ENCODE measurements at regions not wholly inside any gene's neighbourhood (a gene's known extent, or its start where the extent isn't known, plus 50 kb on each side); places are given as distances from the start of the nearest gene placed in this dataset.

DNA sequence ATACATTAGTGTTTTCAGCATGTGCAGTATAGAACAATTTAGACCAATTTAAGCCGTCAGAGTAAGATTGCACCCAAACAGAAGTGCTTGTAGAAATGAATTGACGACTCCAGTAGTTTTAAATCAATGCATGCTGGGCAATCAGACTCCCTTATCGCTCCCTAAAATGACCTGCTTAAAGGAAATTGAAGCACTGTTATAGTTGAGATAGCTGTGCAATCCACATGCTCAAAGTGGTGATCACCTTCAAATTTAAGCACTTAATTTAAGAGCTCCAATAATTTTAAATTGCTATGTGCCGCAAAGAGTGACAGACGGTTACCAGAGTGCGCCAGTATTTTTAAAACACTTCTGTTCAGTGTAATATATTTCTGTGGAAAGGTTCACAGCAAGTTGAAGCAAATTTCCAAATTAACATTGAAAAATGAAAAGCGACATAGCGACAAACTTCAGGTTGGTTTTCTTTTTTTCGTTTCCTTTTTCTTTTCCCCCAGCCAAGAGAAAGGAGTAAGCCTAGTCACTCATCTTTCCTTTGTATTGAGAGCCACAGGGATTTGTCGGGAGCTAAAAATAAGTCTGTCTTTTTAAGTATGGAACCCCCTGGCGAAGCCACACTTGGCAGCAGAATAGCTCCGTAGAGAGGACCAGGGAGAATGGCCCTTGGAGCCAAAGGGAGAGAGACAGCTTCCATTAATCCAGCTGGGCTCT lies 436.4 kb upstream of the RBMS3 start:
- H3K4me3 ChIP-seq (ENCODE audit: low read length): no peak overlapping the region
- H3K36me3 ChIP-seq (ENCODE audit: control insufficient read depth, insufficient read depth, low read length): no peaks in the 10 kb centered on the region
- H3K27ac ChIP-seq (ENCODE audit: low read depth, low read length): no peak overlapping the region
- H3K4me1 ChIP-seq (ENCODE audit: control insufficient read depth, insufficient read depth, low read length): no peaks in the 10 kb centered on the region
- H3K27me3 ChIP-seq (ENCODE audit: control insufficient read depth, insufficient read depth, low read length): no peaks in the 10 kb centered on the region
- no peak overlapping the region for H3K9ac ChIP-seq (ENCODE audit: low read length)

DNA sequence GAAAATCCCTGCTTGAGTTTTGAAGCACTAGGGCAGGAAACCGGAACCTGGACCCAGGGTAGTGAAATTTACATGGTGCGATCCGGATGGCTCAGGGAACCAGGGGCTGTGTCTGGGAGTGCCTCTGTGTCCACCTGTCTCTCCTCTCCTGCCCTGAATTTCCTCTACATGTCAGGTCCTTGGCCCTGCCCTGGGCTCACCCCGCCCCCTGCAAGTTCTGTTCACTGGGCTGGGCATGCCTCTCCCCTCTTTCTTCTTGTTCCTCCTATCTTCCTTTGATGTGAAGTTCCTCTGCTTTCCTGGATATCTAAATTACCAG lies 435.9 kb upstream of the RBMS3 start:
- no peaks in the 10 kb centered on the region for H3K27me3 ChIP-seq (ENCODE audit: control insufficient read depth, insufficient read depth, low read length)
- no peak overlapping the region for H3K9ac ChIP-seq (ENCODE audit: low read length)
- H3K4me1 ChIP-seq (ENCODE audit: control insufficient read depth, insufficient read depth, low read length): no peaks in the 10 kb centered on the region
- H3K36me3 ChIP-seq (ENCODE audit: control insufficient read depth, insufficient read depth, low read length): no peaks in the 10 kb centered on the region
- no peak overlapping the region for H3K27ac ChIP-seq (ENCODE audit: low read depth, low read length)
- H3K4me3 ChIP-seq (ENCODE audit: low read length): no peak overlapping the region

DNA sequence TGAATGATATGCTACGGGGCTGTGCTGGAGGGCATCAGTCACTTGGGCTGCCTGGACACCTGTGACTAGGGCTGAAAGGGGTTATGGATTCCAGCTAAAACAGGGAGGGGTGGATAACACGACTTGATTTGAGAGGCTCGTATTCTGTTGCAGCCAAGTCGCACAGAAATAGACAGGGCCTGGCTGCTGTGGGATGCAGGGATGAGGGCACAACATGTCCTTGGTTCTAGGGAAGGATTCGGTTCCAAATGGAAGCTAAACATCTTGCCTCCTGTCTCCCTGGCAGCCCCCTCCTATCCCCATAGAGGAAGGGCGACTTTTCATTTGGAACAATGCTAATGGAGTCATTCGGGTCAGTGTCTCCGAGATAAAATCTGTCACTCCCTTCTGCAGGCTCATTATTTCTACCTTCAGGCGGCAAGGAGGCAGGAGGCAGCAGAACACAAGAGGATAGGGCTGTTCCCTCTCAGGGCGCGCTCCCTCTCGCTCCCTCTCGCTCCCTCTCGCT lies 433.8 kb upstream of the RBMS3 start:
- Histone ChIP-seq H3K9ac (ENCODE audit: low read length) (no peak overlapping the region), H3K36me3 (ENCODE audit: control insufficient read depth, insufficient read depth, low read length) (no peaks in the 10 kb centered on the region), H3K4me3 (ENCODE audit: low read length) (no peak overlapping the region), H3K4me1 (ENCODE audit: control insufficient read depth, insufficient read depth, low read length) (no peaks in the 10 kb centered on the region), H3K27me3 (ENCODE audit: control insufficient read depth, insufficient read depth, low read length) (no peaks in the 10 kb centered on the region), H3K27ac (ENCODE audit: low read depth, low read length) (no peak overlapping the region)

DNA sequence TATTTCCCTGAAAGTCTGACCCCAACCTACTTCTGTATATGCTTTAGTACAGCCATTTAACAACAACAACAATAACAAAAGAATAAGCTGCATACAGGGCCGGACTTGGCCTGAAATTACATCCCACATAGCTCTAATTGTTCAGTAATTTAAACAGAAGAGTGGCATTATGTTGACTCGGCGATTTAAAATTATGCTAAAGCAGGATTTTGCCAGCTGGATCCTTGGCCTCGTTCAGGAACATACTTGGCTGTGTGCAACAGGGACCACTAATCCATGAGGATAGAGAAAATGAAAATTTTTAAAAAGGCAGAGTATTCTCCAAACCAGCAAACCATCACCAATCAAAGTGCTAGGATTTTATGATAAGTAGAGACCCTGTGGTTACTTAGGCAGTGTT lies 433.1 kb upstream of the RBMS3 start:
- Histone ChIP-seq H3K27me3 (ENCODE audit: control insufficient read depth, insufficient read depth, low read length) (no peaks in the 10 kb centered on the region), H3K4me3 (ENCODE audit: low read length) (no peak overlapping the region), H3K27ac (ENCODE audit: low read depth, low read length) (no peak overlapping the region), H3K9ac (ENCODE audit: low read length) (no peak overlapping the region), H3K4me1 (ENCODE audit: control insufficient read depth, insufficient read depth, low read length) (no peaks in the 10 kb centered on the region), H3K36me3 (ENCODE audit: control insufficient read depth, insufficient read depth, low read length) (no peaks in the 10 kb centered on the region)

DNA sequence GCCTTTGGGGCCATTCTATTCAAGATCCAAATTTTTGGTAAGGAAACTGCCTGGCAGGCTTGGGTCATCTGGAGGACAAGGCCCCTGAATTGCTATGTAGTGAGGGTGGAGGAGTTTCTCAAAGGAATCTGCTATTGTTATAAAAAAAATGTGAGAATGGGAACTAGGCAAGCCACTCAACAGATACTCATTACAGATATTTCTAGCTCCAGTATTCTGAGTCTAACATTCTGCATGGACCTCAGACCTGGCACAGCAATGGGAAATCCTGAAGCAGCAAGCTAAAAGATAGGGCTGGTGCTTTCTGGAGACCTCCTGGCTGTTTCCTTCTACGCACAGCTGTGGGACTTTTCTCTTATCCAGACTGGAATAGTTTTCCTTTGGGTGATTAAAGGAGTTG lies 430.7 kb upstream of the RBMS3 start:
- H3K27ac ChIP-seq (ENCODE audit: low read depth, low read length): no peak overlapping the region
- H3K27me3 ChIP-seq (ENCODE audit: control insufficient read depth, insufficient read depth, low read length): no peaks in the 10 kb centered on the region
- H3K4me1 ChIP-seq (ENCODE audit: control insufficient read depth, insufficient read depth, low read length): no peaks in the 10 kb centered on the region
- no peaks in the 10 kb centered on the region for H3K36me3 ChIP-seq (ENCODE audit: control insufficient read depth, insufficient read depth, low read length)
- H3K9ac ChIP-seq (ENCODE audit: low read length): no peak overlapping the region
- H3K4me3 ChIP-seq (ENCODE audit: low read length): no peak overlapping the region

DNA sequence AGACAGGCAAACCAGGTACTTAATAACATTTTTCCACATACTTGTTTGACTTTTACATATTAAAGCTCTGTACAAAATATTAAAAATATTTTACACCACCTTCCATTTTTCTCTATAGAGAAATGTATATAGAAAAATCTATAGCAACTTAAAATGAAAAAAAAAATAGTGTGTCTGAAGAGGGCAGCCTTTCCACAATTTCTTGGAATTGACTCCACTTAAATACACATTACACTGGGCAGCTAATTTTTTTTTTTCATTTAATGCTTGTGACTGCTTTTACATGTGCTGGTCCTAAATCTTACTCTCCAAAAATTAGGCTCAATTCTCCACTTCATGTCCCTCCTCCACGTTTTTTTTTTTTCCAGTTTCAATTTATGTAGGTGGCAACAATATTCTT lies 427.0 kb upstream of the RBMS3 start:
- Histone ChIP-seq H3K27ac (ENCODE audit: low read depth, low read length) (no peak overlapping the region), H3K27me3 (ENCODE audit: control insufficient read depth, insufficient read depth, low read length) (no peaks in the 10 kb centered on the region), H3K4me1 (ENCODE audit: control insufficient read depth, insufficient read depth, low read length) (no peaks in the 10 kb centered on the region), H3K4me3 (ENCODE audit: low read length) (no peak overlapping the region), H3K36me3 (ENCODE audit: control insufficient read depth, insufficient read depth, low read length) (no peaks in the 10 kb centered on the region), H3K9ac (ENCODE audit: low read length) (no peak overlapping the region)

DNA sequence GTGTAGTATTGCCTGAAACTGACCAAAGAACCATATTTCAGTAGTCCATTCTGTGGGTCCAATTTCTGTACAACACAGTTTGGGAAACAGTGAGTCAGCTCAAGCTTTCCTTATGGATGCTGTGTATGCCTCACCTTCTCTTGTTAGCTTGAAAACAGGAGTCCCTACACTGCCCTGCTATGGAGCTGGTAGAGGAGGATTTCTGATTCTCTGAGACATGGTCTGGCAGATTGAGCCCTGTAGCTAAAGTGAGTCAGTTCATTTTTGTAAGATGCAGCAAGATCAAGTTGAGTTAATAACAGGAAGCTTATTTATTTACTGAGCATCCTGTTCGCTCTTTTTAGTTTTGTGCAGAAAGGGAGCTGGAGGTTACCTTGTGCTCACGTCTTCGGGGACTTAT lies 424.1 kb upstream of the RBMS3 start:
- Histone ChIP-seq H3K27me3 (ENCODE audit: control insufficient read depth, insufficient read depth, low read length) (no peaks in the 10 kb centered on the region), H3K36me3 (ENCODE audit: control insufficient read depth, insufficient read depth, low read length) (no peaks in the 10 kb centered on the region), H3K4me3 (ENCODE audit: low read length) (no peak overlapping the region), H3K27ac (ENCODE audit: low read depth, low read length) (no peak overlapping the region), H3K9ac (ENCODE audit: low read length) (no peak overlapping the region), H3K4me1 (ENCODE audit: control insufficient read depth, insufficient read depth, low read length) (no peaks in the 10 kb centered on the region)

DNA sequence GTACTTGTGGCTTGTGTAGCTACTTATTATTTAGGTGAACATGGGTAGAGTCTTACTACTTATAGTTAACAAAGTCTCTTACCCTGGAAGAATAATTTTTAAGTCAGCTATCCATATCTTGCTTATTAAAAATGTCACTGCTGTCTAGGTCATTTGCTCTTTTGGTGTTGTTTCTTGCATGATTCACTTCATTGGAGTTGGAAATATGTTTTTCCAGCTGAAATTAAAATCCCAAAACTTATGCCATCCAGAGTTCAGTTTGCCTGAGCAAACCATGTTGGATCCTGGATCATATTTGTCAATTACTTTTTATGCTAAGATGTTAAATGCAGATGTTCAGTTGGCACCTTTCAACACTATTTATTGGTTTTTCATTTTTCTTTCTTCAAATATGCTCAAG lies 421.0 kb upstream of the RBMS3 start:
- Histone ChIP-seq H3K4me3 (ENCODE audit: low read length) (no peak overlapping the region), H3K4me1 (ENCODE audit: control insufficient read depth, insufficient read depth, low read length) (no peaks in the 10 kb centered on the region), H3K36me3 (ENCODE audit: control insufficient read depth, insufficient read depth, low read length) (no peaks in the 10 kb centered on the region), H3K9ac (ENCODE audit: low read length) (no peak overlapping the region), H3K27ac (ENCODE audit: low read depth, low read length) (no peak overlapping the region), H3K27me3 (ENCODE audit: control insufficient read depth, insufficient read depth, low read length) (no peaks in the 10 kb centered on the region)

DNA sequence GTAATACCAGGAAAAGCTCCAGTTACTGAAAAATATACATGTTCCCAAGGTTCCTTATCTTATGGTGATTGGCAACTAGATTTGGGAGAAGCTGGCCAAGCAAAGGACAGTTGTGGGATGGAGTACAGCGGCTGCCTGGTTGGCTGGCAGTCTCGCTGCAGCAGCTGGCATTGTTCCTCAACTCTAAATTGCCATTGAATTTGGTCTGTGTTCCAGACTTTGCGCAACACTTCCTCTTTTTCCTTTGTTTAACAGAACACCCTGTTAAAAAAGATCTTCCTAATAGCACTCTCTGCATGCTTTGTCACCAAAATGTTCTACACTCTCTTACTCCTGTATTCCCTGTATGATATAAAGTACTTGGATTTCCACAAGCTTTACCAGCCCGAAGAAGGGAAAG lies 420.6 kb upstream of the RBMS3 start:
- no peaks in the 10 kb centered on the region for H3K36me3 ChIP-seq (ENCODE audit: control insufficient read depth, insufficient read depth, low read length)
- no peak overlapping the region for H3K27ac ChIP-seq (ENCODE audit: low read depth, low read length)
- no peak overlapping the region for H3K9ac ChIP-seq (ENCODE audit: low read length)
- H3K4me3 ChIP-seq (ENCODE audit: low read length): no peak overlapping the region
- H3K4me1 ChIP-seq (ENCODE audit: control insufficient read depth, insufficient read depth, low read length): no peaks in the 10 kb centered on the region
- no peaks in the 10 kb centered on the region for H3K27me3 ChIP-seq (ENCODE audit: control insufficient read depth, insufficient read depth, low read length)

DNA sequence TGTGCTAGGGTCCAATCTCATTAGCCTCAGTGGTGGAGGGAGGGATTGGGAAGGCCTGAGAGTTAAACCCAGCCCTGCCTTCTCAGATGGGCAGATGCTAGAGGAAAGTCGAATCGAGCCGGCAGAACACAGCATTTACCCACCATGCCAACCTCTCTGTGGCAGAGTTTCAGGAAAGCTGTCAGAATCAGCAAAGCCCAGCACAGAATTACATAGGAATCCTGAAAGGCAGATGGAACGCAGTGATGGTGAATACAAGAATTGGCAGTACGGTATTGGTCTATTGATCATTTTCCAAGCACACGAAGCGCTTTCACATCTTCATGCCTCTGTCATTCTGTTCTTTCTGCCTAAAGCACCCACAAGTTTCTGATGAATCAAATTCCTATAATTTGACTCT lies 417.7 kb upstream of the RBMS3 start:
- H3K27ac ChIP-seq (ENCODE audit: low read depth, low read length): no peak overlapping the region
- no peaks in the 10 kb centered on the region for H3K27me3 ChIP-seq (ENCODE audit: control insufficient read depth, insufficient read depth, low read length)
- no peak overlapping the region for H3K9ac ChIP-seq (ENCODE audit: low read length)
- H3K36me3 ChIP-seq (ENCODE audit: control insufficient read depth, insufficient read depth, low read length): no peaks in the 10 kb centered on the region
- no peak overlapping the region for H3K4me3 ChIP-seq (ENCODE audit: low read length)
- no peaks in the 10 kb centered on the region for H3K4me1 ChIP-seq (ENCODE audit: control insufficient read depth, insufficient read depth, low read length)

DNA sequence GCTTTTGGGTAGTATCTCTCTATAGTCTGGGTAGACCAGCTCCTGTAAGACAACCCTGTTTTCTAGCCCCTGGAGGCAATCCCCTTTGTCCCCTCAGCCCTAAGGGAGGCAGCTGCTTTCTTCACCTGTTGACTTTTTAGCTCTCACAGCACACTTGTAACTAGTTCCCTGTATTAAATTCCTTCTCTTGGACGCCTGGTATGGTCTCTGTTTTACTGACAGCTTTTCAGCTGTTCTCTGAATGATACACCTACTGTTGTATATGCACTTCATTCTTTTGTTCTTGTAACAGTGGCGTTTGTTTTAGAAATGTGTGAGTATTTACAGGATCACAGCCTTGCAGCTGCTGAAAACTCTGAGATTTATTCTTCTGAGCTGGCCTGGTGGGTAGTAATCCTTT lies 413.0 kb upstream of the RBMS3 start:
- Histone ChIP-seq H3K4me3 (ENCODE audit: low read length) (no peak overlapping the region), H3K36me3 (ENCODE audit: control insufficient read depth, insufficient read depth, low read length) (no peaks in the 10 kb centered on the region), H3K27ac (ENCODE audit: low read depth, low read length) (no peak overlapping the region)

DNA sequence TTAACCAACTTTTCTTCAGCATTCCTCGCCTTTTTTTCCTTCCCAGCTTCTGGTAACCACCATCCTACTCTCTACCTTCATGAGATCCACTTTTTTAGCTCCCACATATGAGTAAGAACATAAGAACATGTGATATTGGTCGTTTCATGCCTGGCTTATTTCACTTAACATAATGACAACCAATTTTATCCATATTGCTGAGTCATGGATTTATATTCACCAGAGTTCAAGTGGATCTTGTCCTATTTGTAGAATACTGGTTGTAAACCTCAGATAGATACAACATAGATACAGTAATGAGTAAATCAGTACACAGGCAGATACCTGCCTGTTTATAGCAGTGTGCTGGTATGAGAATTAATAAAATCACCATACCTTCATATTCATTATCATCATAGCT lies 412.0 kb upstream of the RBMS3 start:
- no peaks in the 10 kb centered on the region for H3K27me3 ChIP-seq (ENCODE audit: control insufficient read depth, insufficient read depth, low read length)
- H3K27ac ChIP-seq (ENCODE audit: low read depth, low read length): no peak overlapping the region
- no peak overlapping the region for H3K4me3 ChIP-seq (ENCODE audit: low read length)
- no peaks in the 10 kb centered on the region for H3K4me1 ChIP-seq (ENCODE audit: control insufficient read depth, insufficient read depth, low read length)
- no peaks in the 10 kb centered on the region for H3K36me3 ChIP-seq (ENCODE audit: control insufficient read depth, insufficient read depth, low read length)
- no peak overlapping the region for H3K9ac ChIP-seq (ENCODE audit: low read length)

More for the DNA sequence above, 413.0 kb upstream of the RBMS3 start:
- no peaks in the 10 kb centered on the region for H3K4me1 ChIP-seq (ENCODE audit: control insufficient read depth, insufficient read depth, low read length)
- H3K9ac ChIP-seq (ENCODE audit: low read length): no peak overlapping the region
- H3K27me3 ChIP-seq (ENCODE audit: control insufficient read depth, insufficient read depth, low read length): no peaks in the 10 kb centered on the region

DNA sequence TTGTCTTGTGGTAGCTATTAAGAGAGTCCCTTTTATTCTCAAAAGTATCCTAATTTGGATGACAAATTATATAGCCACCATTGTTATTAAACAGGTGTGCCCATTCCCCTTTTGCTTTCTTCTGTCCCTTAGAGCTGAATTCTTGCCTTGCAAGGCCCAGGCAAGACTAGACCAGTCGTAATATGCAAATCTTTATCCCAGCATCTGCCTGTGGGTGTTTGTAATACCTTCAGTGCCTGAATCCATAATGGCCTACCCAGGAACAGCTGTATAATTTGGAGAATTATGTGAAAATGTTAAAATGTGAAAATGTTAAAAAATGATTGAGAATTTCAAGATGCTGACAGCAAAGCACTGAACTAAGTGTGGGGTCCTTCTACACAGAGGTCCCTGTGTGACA lies 403.0 kb upstream of the RBMS3 start:
- Histone ChIP-seq H3K27me3 (ENCODE audit: control insufficient read depth, insufficient read depth, low read length) (no peaks in the 10 kb centered on the region), H3K9ac (ENCODE audit: low read length) (no peak overlapping the region), H3K36me3 (ENCODE audit: control insufficient read depth, insufficient read depth, low read length) (no peaks in the 10 kb centered on the region), H3K4me1 (ENCODE audit: control insufficient read depth, insufficient read depth, low read length) (no peaks in the 10 kb centered on the region), H3K27ac (ENCODE audit: low read depth, low read length) (no peak overlapping the region), H3K4me3 (ENCODE audit: low read length) (no peak overlapping the region)
